HG03565 (cell line): ENCODE measurements at regions not wholly inside any gene's neighbourhood (a gene's known extent, or its start where the extent isn't known, plus 50 kb on each side); places are given as distances from the start of the nearest gene placed in this dataset.
"Not testable (repeated sequence)": the region's sequence is repeated elsewhere in the genome, so short reads cannot be mapped to it uniquely, and the experiment has no call there.

Experiments used
- ATAC-seq: cut with Tn5 transposase; IDR thresholded peaks from one replicate; pipeline ENCODE4 v1.9.1; 2021; ENCODE audit warnings: mild to moderate bottlenecking, moderate library complexity; ENCODE audit not compliant: unreplicated experiment

DNA sequence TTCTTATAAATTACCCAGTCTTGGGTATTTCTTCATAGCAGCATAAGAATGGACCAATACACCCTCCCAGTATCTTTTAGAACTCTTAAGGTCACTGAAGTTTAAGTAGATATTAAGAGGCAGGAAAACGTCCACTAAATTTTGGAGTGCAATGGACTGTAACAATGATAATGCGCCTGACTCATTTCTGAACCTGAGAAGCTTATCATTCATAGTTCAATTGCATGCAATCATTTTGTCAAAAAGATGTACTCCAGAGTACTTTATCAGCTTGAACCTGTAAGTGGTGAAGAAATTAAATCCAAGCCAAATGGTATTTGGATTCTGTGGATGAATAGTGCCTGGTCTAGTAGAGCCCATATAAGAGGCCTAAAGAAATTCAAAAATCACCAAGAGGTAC is 196.5 kb upstream of the CDH9 start:
- no peak for ATAC-seq

- ATAC-seq: no peak
These were observed 183.0 kb upstream of the CDH9 start for GRCh38 chr5:27221410-27221809.

DNA sequence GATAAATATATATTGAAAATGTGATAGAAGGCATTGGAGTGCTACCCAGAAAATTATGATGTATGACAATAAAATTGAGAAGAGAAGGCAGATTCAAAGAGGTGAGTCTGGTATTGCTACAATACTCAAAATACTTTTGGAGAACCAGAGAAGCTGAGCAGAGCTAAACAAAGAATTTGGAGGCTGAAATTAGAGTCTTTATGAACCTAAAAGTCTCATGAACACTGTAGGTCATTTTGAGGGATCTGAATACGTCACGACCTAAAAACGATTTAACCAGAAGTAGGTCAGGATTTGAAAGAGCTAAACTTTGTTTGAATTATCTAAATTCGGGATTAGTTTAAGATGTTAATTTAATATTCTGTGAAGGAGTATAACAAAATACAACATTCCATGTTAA is 182.4 kb upstream of the CDH9 start:
- no peak for ATAC-seq

DNA sequence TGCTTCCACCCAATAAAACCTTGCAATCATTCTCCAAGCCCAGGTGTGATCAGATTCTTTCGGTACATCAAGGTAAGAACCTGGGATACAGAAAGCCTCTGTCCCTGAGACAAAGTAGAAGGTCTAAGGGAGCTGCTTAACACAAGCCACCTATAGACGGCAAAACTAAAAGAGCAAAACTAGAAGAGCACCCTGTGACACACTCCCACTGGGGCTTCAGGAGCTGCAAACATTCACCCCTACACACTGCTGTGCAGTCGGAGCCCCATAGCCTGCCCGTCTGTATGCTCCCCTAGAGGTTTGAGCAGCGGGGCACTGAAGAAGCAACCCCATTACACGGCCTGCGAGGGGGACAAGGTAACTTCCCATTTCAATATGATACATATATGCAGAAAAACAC is 179.6 kb upstream of the CDH9 start:
- ATAC-seq: no peak

GRCh38 chr5:27217155-27217956 is 179.0 kb upstream of the CDH9 start:
- ATAC-seq: no peak

DNA sequence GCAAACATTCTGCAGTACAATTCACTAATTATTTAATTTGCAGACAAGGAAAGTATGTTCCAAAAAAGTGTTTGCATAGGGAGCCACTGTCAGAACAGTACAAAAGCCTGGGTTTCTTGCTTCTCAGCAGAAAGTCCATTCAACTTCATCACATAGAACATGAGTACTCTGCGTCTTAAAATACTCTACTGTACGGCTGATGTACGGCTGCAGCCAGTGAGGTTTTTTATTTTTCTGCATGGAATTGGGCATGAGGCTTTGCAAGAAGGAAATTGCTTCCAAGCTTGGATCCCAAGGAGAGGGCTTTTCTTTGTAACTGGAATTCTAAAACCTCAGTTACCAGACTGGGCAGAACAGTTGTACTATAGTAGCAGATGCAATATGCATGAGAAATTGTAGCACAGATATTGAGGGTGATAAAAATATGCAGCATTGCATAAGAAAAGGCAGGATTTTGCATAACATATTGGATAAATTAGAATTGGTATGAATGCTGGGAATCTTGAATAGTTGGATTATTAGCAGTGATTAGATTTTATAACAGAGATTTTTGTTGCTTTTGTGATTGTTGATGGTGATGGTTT is 178.1 kb upstream of the CDH9 start:
- ATAC-seq: no peak

DNA sequence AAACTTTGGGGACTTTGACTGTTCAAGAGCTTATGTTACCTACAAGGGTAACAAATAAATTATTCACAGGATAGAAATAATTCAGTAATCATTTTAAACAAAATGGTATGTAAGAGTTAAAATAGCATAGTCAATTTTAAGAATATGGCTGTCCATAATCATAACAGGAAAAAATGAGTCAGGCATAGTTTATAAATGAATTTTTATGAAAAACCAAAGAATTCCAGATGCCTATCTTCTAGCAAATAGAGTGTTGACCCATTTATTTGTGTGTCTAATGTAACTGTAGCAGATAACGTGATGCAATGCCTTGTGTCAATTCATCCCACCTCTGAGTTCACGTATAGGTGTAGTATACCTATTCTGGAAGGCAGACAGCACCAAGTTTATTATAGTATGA is 169.7 kb upstream of the CDH9 start:
- no peak for ATAC-seq

DNA sequence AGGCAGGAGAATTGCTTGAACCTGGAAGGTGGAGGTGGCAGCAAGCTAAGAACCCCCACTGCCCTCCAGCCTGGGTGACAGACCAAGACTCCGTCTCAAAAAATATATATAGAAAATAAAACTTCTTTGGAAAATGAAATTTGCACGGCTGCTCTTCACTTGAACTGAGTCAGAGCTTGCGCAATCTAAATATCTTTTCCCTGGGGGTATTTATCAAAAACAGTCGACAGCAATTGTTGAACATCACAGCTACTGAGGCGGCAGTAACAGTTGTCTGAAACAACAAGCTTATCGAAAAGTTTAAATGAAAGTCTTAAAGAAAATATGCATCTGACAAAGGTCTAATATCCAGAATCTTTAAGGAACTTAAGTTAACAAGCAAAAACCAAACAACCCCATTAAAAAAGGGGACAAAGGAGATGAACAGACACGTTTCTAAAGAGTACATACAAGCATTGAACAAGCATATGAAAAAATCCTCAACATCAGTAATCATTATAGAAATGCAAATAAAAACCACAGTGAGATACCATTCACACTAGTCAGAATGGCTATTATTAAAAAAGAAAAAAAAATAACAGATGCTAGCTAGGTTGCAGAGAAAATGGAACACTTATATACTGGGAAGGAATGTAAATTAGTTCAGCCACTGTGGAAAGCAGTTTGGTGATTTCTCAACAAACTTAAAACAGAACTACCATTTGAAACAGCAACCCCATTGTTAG is 153.6 kb upstream of the CDH9 start:
- no peak for ATAC-seq

GRCh38 chr5:27172693-27173092 is 134.3 kb upstream of the CDH9 start:
- ATAC-seq: no peak

GRCh38 chr5:27171761-27172261 is 133.4 kb upstream of the CDH9 start:
- ATAC-seq: no peak

- no peak for ATAC-seq
These were observed 120.4 kb upstream of the CDH9 start for GRCh38 chr5:27158775-27159174.

- no peak for ATAC-seq
These were observed 119.8 kb upstream of the CDH9 start for GRCh38 chr5:27158171-27158570.

- no peak for ATAC-seq
These were observed 106.1 kb upstream of the CDH9 start for GRCh38 chr5:27144456-27144855.

DNA sequence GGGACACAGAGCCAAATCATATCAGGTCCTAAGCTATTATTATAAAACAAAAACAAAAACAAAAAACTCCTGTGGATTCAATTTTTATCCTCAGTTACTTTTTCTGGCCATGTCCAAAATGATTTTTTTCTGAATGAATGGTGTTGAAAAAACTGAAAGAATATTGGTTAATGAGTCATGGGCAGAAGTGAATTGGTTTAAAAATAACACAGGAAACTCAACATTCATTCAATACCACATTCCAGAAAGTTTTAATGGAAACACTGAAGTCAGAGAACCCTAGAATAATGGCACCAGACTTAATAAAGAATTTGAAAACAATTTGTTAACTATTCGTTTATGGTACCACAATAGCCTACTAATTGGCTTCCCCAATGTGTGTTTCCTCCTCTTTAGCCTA is 102.4 kb upstream of the CDH9 start:
- ATAC-seq: no peak

GRCh38 chr5:27130587-27130986 is 92.2 kb upstream of the CDH9 start:
- ATAC-seq: no peak

GRCh38 chr5:27129926-27130325 is 91.5 kb upstream of the CDH9 start:
- ATAC-seq: no peak

DNA sequence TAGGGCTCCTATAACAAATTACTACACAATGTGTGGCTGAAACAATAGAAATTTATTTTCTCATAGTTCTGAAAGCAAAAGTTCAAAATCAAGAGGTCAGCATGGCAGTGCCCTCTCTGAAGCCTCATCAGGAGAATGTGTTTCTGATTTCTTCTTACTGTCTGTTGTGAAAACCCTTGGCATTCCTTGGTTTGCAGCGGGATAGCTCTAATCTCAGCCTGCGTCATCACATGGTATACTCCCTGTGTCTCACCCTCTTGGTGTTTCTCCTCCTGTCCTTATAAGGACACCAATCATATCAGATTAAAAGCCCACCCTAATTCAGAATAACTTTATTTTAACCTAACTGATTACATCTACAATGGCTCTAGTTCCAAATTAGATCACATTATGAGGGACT is 87.5 kb upstream of the CDH9 start:
- no peak for ATAC-seq

DNA sequence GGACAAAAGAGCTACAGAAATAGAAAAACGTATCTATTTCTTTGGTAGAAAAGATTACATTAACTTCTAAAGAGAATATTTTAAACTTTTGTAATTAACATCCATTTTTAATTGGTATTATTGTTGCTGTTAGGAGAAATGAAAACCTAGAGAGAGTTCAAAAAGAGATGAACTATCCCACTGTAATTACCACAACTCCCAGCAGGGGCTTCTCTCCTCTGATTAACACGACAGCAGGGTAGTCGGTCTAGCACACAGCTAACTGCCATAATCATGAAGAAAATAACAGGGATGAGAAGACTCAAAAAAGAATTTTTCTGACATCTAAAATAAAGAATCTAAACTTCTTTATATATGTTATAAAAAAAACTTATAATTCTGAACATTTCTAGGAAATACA is 86.2 kb upstream of the CDH9 start:
- ATAC-seq: no peak

DNA sequence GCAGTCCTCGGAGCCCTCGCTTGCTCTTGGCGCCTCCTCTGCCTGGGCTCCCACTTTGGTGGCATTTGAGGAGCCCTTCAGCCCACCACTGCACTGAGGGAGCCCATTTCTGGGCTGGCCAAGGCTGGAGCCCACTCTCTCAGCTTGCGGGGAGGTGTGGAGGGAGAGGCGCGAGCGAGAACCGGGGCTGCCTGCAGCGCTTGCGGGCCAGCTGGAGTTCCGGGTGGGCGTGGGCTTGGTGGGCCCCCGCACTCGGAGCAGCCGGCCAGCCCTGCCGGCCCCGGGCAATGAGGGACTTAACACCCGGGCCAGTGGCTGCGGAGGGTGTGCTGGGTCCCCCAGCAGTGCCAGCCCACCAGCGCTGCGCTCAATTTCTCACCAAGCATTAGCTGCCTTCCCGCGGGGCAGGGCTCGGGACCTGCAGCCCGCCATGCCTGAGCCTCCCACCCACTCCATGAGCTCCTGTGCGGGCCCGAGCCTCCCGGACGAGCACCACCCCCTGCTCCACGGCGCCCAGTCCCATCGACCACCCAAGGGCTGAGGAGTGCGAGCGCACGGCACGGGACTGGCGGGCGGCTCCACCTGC is 81.4 kb upstream of the CDH9 start:
- not testable (repeated sequence) for ATAC-seq

GRCh38 chr5:27103486-27103885 is 65.1 kb upstream of the CDH9 start:
- ATAC-seq: no peak

DNA sequence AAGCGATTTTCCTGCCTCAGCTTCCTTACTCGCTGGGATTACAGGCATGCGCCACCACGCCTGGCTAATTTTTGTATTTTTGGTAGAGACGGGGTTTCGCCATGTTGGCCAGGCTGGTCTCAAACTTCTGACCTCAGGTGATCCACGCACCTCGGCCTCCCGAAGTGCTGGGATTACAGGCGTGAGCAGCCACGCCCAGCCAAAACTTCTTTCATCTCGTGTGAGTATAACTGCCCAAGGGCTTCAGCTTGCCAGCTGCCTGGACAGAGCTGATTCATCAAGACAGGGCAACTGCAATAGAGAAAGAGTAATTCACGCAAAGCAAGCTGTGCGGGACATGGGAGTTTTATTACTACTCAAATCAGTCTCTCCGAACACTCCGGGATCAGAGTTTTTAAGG is 57.4 kb upstream of the CDH9 start:
- not testable (repeated sequence) for ATAC-seq

GRCh38 chr5:27093279-27093678 is 54.9 kb upstream of the CDH9 start:
- no peak for ATAC-seq
